HEK293T (cell line): ENCODE measurements at regions not wholly inside any gene's neighbourhood (a gene's known extent, or its start where the extent isn't known, plus 50 kb on each side); places are given as distances from the start of the nearest gene placed in this dataset.
A peak's percentile ranks its signal among the peaks of the same experiment; 100 is the strongest.

Experiments
- CTCF ChIA-PET: fragments of 350-600 bp; formaldehyde crosslinking; extraction: SDS; loops from one replicate; lab custom pipeline; 2021; ENCODE audit warnings: antibody characterized with exemption, inconsistent platforms; lab: Yijun Ruan, JAX
- POLR2A ChIA-PET: fragments of 350-600 bp; formaldehyde crosslinking; extraction: SDS; loops from one replicate; lab custom pipeline; 2020; ENCODE audit warnings: antibody characterized with exemption, inconsistent platforms; lab: Yijun Ruan, JAX
- DNase-seq: peaks from one replicate; pipeline ENCODE4 v3.0.0; 2012; ENCODE audit warnings: mixed read lengths; ENCODE audit errors: extremely low spot score
- ARNT ChIP-seq: fragments of 450-650 bp; IDR thresholded peaks from 2 replicates; pipeline ENCODE4 v1.6.1; 2017; ENCODE audit warnings: mild to moderate bottlenecking
- BHLHE40 ChIP-seq: fragments of 450-650 bp; IDR thresholded peaks from 2 replicates; pipeline ENCODE4 v1.6.1; 2016; ENCODE audit warnings: mild to moderate bottlenecking, moderate library complexity, borderline replicate concordance
- CTBP1 ChIP-seq: fragments of 450-650 bp; IDR thresholded peaks from 2 replicates; pipeline ENCODE4 v1.6.1; 2016; ENCODE audit warnings: borderline replicate concordance
- ELF4 ChIP-seq: fragments of 450-650 bp; IDR thresholded peaks from 2 replicates; pipeline ENCODE4 v1.6.1; 2017; ENCODE audit warnings: antibody characterized with exemption
- FOXA1 ChIP-seq: fragments of 450-650 bp; IDR thresholded peaks from 2 replicates; pipeline ENCODE4 v1.6.1; 2016; ENCODE audit warnings: mild to moderate bottlenecking
- FOXK2 ChIP-seq: fragments of 450-650 bp; IDR thresholded peaks from 2 replicates; pipeline ENCODE4 v1.6.1; 2016; ENCODE audit warnings: mild to moderate bottlenecking
- FOXM1 ChIP-seq: fragments of 450-650 bp; IDR thresholded peaks from 2 replicates; pipeline ENCODE4 v1.6.1; 2017; ENCODE audit warnings: mild to moderate bottlenecking, borderline replicate concordance
- HDGF ChIP-seq: fragments of 450-650 bp; IDR thresholded peaks from 2 replicates; pipeline ENCODE4 v1.6.1; 2017; ENCODE audit warnings: antibody characterized with exemption, borderline replicate concordance
- L3MBTL2 ChIP-seq: fragments of 450-650 bp; conservative IDR thresholded peaks from 2 replicates; pipeline ENCODE4 v1.6.1; 2016; ENCODE audit warnings: mild to moderate bottlenecking
- LEF1 ChIP-seq: fragments of 450-650 bp; IDR thresholded peaks from 2 replicates; pipeline ENCODE4 v1.6.1; 2017; ENCODE audit warnings: mild to moderate bottlenecking, borderline replicate concordance
- NFRKB ChIP-seq: fragments of 450-650 bp; IDR thresholded peaks from 2 replicates; pipeline ENCODE4 v1.6.1; 2016; ENCODE audit warnings: mild to moderate bottlenecking, moderate library complexity
- SP1 ChIP-seq: fragments of 450-650 bp; IDR thresholded peaks from 2 replicates; pipeline ENCODE4 v1.6.1; 2017
- SUZ12 ChIP-seq: fragments of 450-650 bp; IDR thresholded peaks from 2 replicates; pipeline ENCODE4 v1.6.1; 2016; ENCODE audit warnings: mild to moderate bottlenecking
- TARDBP ChIP-seq: fragments of 450-650 bp; IDR thresholded peaks from 2 replicates; pipeline ENCODE4 v1.6.1; 2016
- ZNF384 ChIP-seq: fragments of 450-650 bp; IDR thresholded peaks from 2 replicates; pipeline ENCODE4 v1.6.1; 2016
- TF ChIP-seq, protein P1 (sequence below): fragments of 450-650 bp; IDR thresholded peaks from 2 replicates; pipeline ENCODE4 v1.6.1; 2016

DNA sequence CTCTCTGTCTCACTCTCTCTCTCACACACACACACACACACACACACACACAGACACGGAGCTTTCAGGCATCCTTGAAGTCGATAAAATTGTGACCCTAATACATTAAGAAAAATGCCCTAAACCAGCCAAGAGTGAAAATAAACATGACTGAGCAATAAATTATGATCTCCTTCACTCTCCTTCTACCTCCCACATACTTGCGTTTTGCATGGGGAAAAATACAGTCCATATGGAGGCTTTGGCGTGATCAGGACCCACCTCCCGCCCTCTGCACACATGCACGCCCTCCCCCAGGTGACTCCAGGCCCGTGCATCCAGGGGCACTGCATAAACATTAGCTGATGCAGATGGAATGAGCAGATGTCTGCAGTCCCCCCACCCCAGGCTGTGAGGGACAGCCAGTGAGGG lies 114.2 kb upstream of the JARID2 start:
- TF ChIP-seq, protein P1, sequence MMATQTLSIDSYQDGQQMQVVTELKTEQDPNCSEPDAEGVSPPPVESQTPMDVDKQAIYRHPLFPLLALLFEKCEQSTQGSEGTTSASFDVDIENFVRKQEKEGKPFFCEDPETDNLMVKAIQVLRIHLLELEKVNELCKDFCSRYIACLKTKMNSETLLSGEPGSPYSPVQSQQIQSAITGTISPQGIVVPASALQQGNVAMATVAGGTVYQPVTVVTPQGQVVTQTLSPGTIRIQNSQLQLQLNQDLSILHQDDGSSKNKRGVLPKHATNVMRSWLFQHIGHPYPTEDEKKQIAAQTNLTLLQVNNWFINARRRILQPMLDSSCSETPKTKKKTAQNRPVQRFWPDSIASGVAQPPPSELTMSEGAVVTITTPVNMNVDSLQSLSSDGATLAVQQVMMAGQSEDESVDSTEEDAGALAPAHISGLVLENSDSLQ: no peak
- TF ChIP-seq LEF1 (no peak), ELF4 (no peak), SUZ12 (no peak), CTBP1 (no peak), ARNT (no peak), L3MBTL2 (no peak), FOXK2 (no peak), BHLHE40 (no peak), TARDBP (no peak), HDGF (no peak)
- POLR2A ChIA-PET: no interaction called here
- no peak for DNase-seq
- CTCF ChIA-PET: interaction anchor here (0.7 kb wide), 1 partner anchor 10 kb away, joined by 3 read pairs; no protein-coding TSS in a partner anchor

DNA sequence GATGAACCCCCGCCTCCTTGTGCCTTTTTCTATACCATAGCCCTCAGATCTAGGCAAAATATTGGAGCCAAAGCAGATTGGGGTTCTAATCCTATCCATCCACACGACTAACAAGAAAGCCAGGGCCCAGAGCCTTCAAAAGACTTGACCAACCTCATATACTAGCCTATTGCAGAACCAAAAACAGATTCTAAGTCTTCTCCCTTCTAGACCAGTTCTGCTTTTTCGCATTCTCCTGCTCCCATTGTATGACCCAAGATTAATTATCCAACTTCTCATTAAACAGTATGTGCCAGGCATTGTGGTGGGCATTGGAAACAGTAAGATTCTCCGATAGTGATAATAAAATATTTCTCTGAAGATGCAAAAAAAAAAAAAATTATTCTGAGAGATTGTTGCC lies 113.7 kb upstream of the JARID2 start:
- ChIA-PET CTCF (no interaction called here), POLR2A (no interaction called here)
- TF ChIP-seq BHLHE40 (no peak), LEF1 (no peak), ELF4 (no peak), FOXA1 (no peak), TARDBP (no peak), SP1 (no peak), SUZ12 (no peak), HDGF (no peak), ARNT (no peak), L3MBTL2 (no peak), ZNF384 (no peak)
- DNase-seq: no peak

DNA sequence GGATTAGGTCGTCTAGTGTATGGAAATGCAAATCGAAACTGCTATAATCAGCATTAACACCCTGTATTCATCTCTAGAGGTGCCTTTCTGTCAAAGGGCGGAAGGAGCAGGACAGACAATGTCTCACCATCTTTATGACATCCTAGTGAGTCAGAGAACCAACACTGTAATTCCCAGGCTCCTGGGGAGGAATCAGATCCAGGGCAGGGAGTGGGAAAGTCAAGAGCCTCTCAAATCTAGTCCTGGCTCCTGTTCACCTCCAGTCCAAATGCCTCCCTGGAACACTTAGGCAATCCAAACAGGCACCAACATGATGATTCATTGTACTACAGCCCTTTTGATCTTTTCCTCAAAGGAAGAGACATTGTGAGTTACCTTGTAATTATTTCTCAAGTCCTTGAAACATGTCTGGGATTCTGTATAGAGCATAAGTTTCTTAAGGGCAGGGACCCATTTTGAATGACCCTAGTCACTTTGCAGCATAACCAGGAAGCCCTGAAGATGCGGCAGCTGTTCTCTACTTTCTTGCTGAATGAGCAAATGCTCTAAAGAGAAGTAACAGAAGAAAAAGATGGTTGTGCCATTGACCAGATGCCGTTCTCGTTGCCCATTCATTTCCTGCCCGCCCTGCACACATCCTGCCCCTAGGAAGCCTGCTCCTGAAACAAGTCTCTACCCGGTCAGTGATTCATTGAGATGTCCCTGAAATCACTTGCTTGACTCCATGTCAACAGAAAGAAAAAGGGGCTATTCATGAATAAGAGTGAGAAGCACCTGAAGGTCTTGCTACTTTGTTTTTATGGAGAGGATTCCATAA lies 112.8 kb upstream of the JARID2 start:
- no peak for DNase-seq
- POLR2A ChIA-PET: no interaction called here
- TF ChIP-seq ELF4 (no peak), NFRKB (no peak), CTBP1 (no peak), HDGF (no peak), LEF1 (no peak), FOXK2 (no peak), ZNF384 (no peak), SUZ12 (no peak)
- TF ChIP-seq, protein P1: no peak
- CTCF ChIA-PET: no interaction called here

DNA sequence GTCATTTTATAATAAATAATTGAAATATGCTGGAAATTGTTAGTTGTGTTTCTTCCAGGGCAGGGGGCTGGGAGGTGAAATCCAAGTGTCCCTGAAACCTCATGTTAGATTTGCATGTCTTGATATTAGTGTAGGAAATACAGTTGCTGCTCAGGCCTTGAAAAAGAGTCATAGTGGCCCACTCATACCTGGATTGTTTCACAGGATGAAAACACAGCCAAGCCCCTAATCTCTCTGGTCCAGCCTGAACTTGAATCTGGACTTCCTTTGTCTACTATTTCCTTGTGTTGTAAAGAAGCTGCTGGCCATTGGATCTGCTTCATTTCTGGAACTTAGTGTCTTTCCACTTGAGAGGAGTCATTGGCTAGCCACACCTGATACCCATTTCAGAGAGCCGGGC lies 108.8 kb upstream of the JARID2 start:
- TF ChIP-seq ARNT (no peak), ELF4 (no peak), SUZ12 (no peak), NFRKB (no peak), FOXA1 (no peak), TARDBP (no peak), HDGF (no peak), SP1 (no peak), L3MBTL2 (no peak), FOXM1 (no peak), FOXK2 (no peak), LEF1 (no peak), CTBP1 (no peak), BHLHE40 (no peak), ZNF384 (no peak)
- TF ChIP-seq, protein P1: no peak
- CTCF ChIA-PET: no interaction called here
- DNase-seq: no peak
- POLR2A ChIA-PET: no interaction called here

DNA sequence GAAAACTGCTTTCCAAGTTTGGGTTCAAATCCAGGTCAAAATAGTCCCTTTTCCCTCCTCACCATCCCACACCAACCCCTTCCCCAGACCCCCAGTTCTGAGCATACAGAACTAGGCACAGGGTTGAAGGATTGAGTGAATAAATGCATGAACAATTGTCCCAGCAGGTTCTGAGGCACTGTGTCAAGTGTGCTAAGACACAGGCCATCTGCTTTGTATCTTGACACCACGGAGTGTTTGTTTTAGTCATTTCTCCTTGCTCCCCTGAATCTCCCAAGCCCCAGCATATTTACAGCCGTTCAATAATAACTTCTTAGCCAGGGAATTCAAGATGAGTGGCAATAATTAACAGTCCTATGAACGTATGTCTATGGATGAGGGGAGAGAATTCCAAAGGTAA lies 102.8 kb upstream of the JARID2 start:
- no peak for DNase-seq
- no peak for TF ChIP-seq ELF4
- no peak for TF ChIP-seq L3MBTL2
- no peak for TF ChIP-seq SP1
- TF ChIP-seq FOXA1: no peak
- TF ChIP-seq BHLHE40: no peak
- no peak for TF ChIP-seq TARDBP
- no peak for TF ChIP-seq FOXM1
- TF ChIP-seq, protein P1: no peak
- no peak for TF ChIP-seq ARNT
- no peak for TF ChIP-seq CTBP1
- TF ChIP-seq ZNF384: no peak
- no peak for TF ChIP-seq HDGF
- no peak for TF ChIP-seq FOXK2
- TF ChIP-seq LEF1: no peak
- no peak for TF ChIP-seq NFRKB
- no peak for TF ChIP-seq SUZ12
- POLR2A ChIA-PET: no interaction called here
- CTCF ChIA-PET: no interaction called here

DNA sequence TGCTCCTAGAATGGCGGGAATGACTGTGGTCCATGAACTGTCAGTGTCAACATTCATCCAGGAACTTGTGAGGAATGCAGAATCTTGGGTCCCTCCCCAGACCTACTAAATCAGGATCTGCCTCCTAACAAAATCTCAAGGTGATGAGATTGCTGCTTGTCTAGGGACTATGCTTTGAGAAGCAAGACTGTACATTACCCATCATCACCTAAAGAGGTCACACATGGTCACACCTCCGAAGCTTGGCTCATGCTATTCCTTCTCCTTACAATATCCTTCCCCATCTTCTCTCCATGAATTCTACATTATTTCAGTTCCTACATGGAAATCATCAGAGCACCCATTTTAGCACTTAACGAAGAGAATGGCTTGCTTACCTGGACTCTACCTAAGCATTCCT lies 102.3 kb upstream of the JARID2 start:
- DNase-seq: no peak
- TF ChIP-seq FOXK2: no peak
- TF ChIP-seq L3MBTL2: peak; percentile 72
- no peak for TF ChIP-seq BHLHE40
- CTCF ChIA-PET: no interaction called here
- POLR2A ChIA-PET: no interaction called here
